ENCODE measurements at regions not wholly inside any gene's neighbourhood (a gene's known extent, or its start where the extent isn't known, plus 50 kb on each side); places are given as distances from the start of the nearest gene placed in this dataset.

GRCh38 chr5:125461641-125462072 lies 715.2 kb upstream of the ZNF608 start:
- TF ChIP-seq CTCF (IDR thresholded peaks at IDR 0.05) (no peak), POLR2A (IDR thresholded peaks at IDR 0.05) (no peak)
